ENCODE measurements at regions not wholly inside any gene's neighbourhood (a gene's known extent, or its start where the extent isn't known, plus 50 kb on each side); places are given as distances from the start of the nearest gene placed in this dataset.

DNA sequence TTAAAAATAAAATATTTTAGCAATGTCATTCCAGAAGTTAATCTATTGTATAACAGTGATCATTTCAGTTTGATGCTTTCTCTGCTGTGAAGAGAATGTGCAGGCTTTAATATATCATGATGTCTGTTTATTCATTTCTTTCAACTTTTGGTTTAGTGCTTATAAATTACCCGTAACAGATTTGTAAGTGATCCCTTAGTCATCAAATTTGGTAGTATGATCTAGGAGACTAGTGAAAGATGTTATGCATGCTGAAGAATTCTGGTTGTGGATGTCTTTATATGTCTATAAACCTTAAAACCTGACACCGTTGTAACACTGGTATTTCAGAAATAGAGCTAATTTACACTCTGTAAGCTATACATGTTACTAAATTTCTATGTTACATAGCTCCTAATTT is 260.4 kb downstream of the CPS1 start:
- Histone ChIP-seq H3K27ac (no peak overlapping the region), H3K9ac (no peak overlapping the region), H3K27me3 (no peaks in the 10 kb centered on the region), H3K4me2 (no peak overlapping the region), H3K9me3 (ENCODE audit: low read depth) (no peaks in the 10 kb centered on the region), H3K4me1 (no peaks in the 10 kb centered on the region), H4K20me1 (ENCODE audit: low read depth) (no peaks in the 10 kb centered on the region), H2AFZ (replicated peaks) (no peak overlapping the region), H3K36me3 (no peaks in the 10 kb centered on the region), H3K79me2 (ENCODE audit: low read depth) (no peaks in the 10 kb centered on the region), H3K4me3 (no peak overlapping the region), H3F3A (ENCODE audit: low read depth) (no peaks in the 10 kb centered on the region)
- Mint-ChIP-seq H3K27ac (no peak overlapping the region), H3K4me3 (no peak overlapping the region), H3K4me1 (no peaks in the 10 kb centered on the region), H3K27me3 (ENCODE audit: insufficient read depth, low read depth) (no peaks in the 10 kb centered on the region), H3K9me3 (peaks cover 4% of the 10 kb centered on the region), H3K36me3 (no peaks in the 10 kb centered on the region)
- DNase-seq (ENCODE audit: low spot score): no peak
- TF ChIP-seq EZH2phosphoT487 (IDR thresholded peaks at IDR 0.05) (no peak), CTCF (IDR thresholded peaks at IDR 0.05) (no peak), EZH2 (IDR thresholded peaks at IDR 0.05) (no peak)

DNA sequence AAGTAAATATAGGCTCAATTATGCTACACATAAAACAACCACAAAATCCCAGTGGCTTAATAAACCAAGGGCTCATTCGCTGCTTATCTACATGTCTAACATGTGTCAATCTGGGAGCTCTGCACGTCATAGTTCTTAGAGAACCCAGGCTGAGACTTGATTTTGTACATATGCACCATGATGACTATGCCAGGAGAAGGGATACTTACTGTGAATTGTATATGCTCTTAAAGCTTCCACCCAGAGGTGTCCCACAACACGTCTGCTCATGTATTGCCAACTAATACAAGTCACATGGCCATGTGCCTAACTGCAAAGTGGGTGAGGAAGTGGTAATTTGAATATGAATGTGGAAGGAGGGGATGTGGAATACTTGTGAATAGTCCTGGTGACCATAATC is 262.1 kb downstream of the CPS1 start:
- peaks cover 4% of the 10 kb centered on the region for H3K9me3 Mint-ChIP-seq
- Histone ChIP-seq H3K9me3 (ENCODE audit: low read depth) (no peaks in the 10 kb centered on the region), H3K4me1 (peaks cover 3% of the 10 kb centered on the region), H3K9ac (no peak overlapping the region), H3K36me3 (no peaks in the 10 kb centered on the region), H3K4me3 (no peak overlapping the region), H4K20me1 (ENCODE audit: low read depth) (no peaks in the 10 kb centered on the region), H2AFZ (replicated peaks) (no peak overlapping the region), H3K4me2 (no peak overlapping the region), H3F3A (ENCODE audit: low read depth) (no peaks in the 10 kb centered on the region), H3K27ac (no peak overlapping the region), H3K79me2 (ENCODE audit: low read depth) (no peaks in the 10 kb centered on the region), H3K27me3 (no peaks in the 10 kb centered on the region)
- H3K36me3 Mint-ChIP-seq: no peaks in the 10 kb centered on the region
- peaks cover 3% of the 10 kb centered on the region for H3K27me3 Mint-ChIP-seq (ENCODE audit: insufficient read depth, low read depth)
- H3K4me3 Mint-ChIP-seq: no peak overlapping the region
- DNase-seq (ENCODE audit: low spot score): no peak
- H3K4me1 Mint-ChIP-seq: peaks cover 11% of the 10 kb centered on the region
- H3K27ac Mint-ChIP-seq: no peak overlapping the region
- no peak for TF ChIP-seq EZH2 (IDR thresholded peaks at IDR 0.05)
- no peak for TF ChIP-seq EZH2phosphoT487 (IDR thresholded peaks at IDR 0.05)
- no peak for TF ChIP-seq CTCF (IDR thresholded peaks at IDR 0.05)

DNA sequence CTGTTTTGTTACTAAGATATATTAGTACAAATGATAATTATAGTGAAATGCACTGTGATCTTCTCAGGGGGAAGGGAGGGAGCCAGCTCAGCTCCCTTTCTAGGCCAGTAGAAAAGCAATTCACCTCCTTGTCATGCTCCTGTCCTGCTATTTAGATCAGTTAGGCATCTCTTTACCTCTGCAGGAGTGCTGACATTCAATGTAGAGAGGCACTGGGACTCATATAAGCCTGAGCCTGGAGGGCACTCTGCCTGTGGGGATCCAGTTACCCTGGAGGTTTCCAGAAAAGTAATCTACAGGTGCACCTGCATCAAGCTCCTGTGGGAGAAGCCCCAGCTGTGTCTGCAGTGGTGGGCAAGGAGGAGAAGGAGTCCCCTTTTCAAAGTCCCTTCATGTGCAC is 277.0 kb downstream of the CPS1 start:
- Mint-ChIP-seq H3K9me3 (no peaks in the 10 kb centered on the region), H3K4me1 (no peaks in the 10 kb centered on the region), H3K36me3 (no peaks in the 10 kb centered on the region), H3K27ac (no peak overlapping the region), H3K4me3 (no peak overlapping the region), H3K27me3 (ENCODE audit: insufficient read depth, low read depth) (no peaks in the 10 kb centered on the region)
- Histone ChIP-seq H3K27ac (no peak overlapping the region), H2AFZ (replicated peaks) (no peak overlapping the region), H3K79me2 (ENCODE audit: low read depth) (no peaks in the 10 kb centered on the region), H3K4me1 (no peaks in the 10 kb centered on the region), H3F3A (ENCODE audit: low read depth) (no peaks in the 10 kb centered on the region), H4K20me1 (ENCODE audit: low read depth) (no peaks in the 10 kb centered on the region), H3K9me3 (ENCODE audit: low read depth) (no peaks in the 10 kb centered on the region), H3K27me3 (no peaks in the 10 kb centered on the region), H3K4me2 (no peak overlapping the region), H3K36me3 (no peaks in the 10 kb centered on the region), H3K4me3 (no peak overlapping the region), H3K9ac (no peak overlapping the region)
- TF ChIP-seq CTCF (IDR thresholded peaks at IDR 0.05) (no peak), EZH2 (IDR thresholded peaks at IDR 0.05) (no peak)
- DNase-seq (ENCODE audit: low spot score): no peak

DNA sequence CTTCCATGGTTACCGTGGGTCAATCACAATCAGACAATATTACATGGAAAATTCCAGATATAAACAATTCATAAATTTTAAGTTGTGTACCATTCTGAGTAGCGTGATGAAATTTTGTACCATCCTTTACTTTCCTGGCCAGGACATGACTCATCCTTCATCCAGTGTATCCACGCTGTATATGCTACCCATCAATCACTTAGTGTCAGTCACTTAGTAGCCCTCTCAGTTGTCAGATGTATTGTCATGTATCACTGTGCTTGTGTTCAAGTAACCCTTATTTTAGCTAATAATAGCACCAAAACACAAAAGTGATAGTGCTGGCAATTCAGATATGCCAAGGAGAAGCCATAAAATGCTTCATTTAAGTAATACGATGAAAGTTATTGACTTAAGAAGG is 282.6 kb downstream of the CPS1 start:
- Histone ChIP-seq H4K20me1 (ENCODE audit: low read depth) (no peaks in the 10 kb centered on the region), H3K9me3 (ENCODE audit: low read depth) (no peaks in the 10 kb centered on the region), H3F3A (ENCODE audit: low read depth) (no peaks in the 10 kb centered on the region), H3K79me2 (ENCODE audit: low read depth) (no peaks in the 10 kb centered on the region), H3K4me2 (no peak overlapping the region), H3K36me3 (no peaks in the 10 kb centered on the region), H3K27me3 (no peaks in the 10 kb centered on the region), H3K27ac (no peak overlapping the region), H3K4me3 (no peak overlapping the region), H3K4me1 (no peaks in the 10 kb centered on the region), H3K9ac (no peak overlapping the region), H2AFZ (replicated peaks) (no peak overlapping the region)
- no peaks in the 10 kb centered on the region for H3K36me3 Mint-ChIP-seq
- DNase-seq (ENCODE audit: low spot score): no peak
- TF ChIP-seq EZH2 (IDR thresholded peaks at IDR 0.05) (no peak), CTCF (IDR thresholded peaks at IDR 0.05) (no peak), EZH2phosphoT487 (IDR thresholded peaks at IDR 0.05) (no peak)
- no peak overlapping the region for H3K27ac Mint-ChIP-seq
- peaks cover 11% of the 10 kb centered on the region for H3K4me1 Mint-ChIP-seq
- no peaks in the 10 kb centered on the region for H3K9me3 Mint-ChIP-seq
- no peak overlapping the region for H3K4me3 Mint-ChIP-seq
- no peaks in the 10 kb centered on the region for H3K27me3 Mint-ChIP-seq (ENCODE audit: insufficient read depth, low read depth)
